GM12878 (cell line): ENCODE measurements at regions not wholly inside any gene's neighbourhood (a gene's known extent, or its start where the extent isn't known, plus 50 kb on each side); places are given as distances from the start of the nearest gene placed in this dataset.

Source experiments
- ATAC-seq: fragments of 200-7000 bp; cut with Tn5 transposase; 3 replicates; pipeline ENCODE4 v1.9.1; 2020; ENCODE audit warnings: mild to moderate bottlenecking, moderate library complexity
- BruUV-seq: library from RNA; stranded (reverse); fragments of 400-500 nt; replicated peaks from 2 replicates; lab custom pipeline; 2021; lab: Mats Ljungman, UMichigan
- CTCF ChIA-PET: fragments of 300-600 bp; sonication (Branson Sonifier 250); formaldehyde crosslinking; extraction: SDS; loops from one replicate; lab custom pipeline; 2021; ENCODE audit warnings: inconsistent platforms; lab: Yijun Ruan, JAX
- POLR2A ChIA-PET: fragments of 350-600 bp; formaldehyde crosslinking; extraction: SDS; loops from one replicate; lab custom pipeline; 2021; ENCODE audit warnings: inconsistent platforms; lab: Charles Lee
- RAD21 ChIA-PET: fragments of 300-600 bp; sonication (Branson Sonifier 250); formaldehyde crosslinking; loops from one replicate; lab custom pipeline; 2023; ENCODE audit warnings: antibody characterized with exemption; ENCODE audit not compliant: unreplicated experiment; lab: Charles Lee
- SMC1A ChIA-PET: fragments of 300-600 bp; sonication (Branson Sonifier 250); formaldehyde crosslinking; loops from one replicate; lab custom pipeline; 2023; ENCODE audit not compliant: unreplicated experiment, uncharacterized antibody; lab: Charles Lee
- DNase-seq: peaks from one replicate; pipeline ENCODE4 v3.0.0-alpha.2; 2011; ENCODE audit warnings: low read depth, low spot score
- FAIRE-seq: peaks from 3 replicates; lab custom pipeline; 2011; peaks lifted over from hg19 to GRCh38; lab: Jason Lieb, UNC
- H2AFZ ChIP-seq: 2 replicates; pipeline ENCODE4 v1.6.0; 2011; ENCODE audit warnings: low read depth, low read length, control low read depth; ENCODE audit not compliant: control insufficient read depth
- H3K27ac ChIP-seq: 2 replicates; pipeline ENCODE4 v1.5.1; 2011; ENCODE audit warnings: control low read depth; ENCODE audit not compliant: control insufficient read depth, insufficient read depth
- H3K27me3 ChIP-seq, 2 experiments: replicated peaks in 1 of 2; 2 replicates each; pipeline versions ENCODE4 v1.6.0 to v1.6.1; 2011; ENCODE audit warnings: low read length in 1 of 2; ENCODE audit not compliant: control insufficient read depth in 2 of 2, insufficient read depth in 2 of 2
- H3K36me3 ChIP-seq, 2 experiments: 2 replicates each; pipeline ENCODE4 v1.5.1; 2011; ENCODE audit warnings: low read length in 1 of 2; ENCODE audit not compliant: control insufficient read depth in 2 of 2, insufficient read depth in 2 of 2
- H3K4me1 ChIP-seq: 2 replicates; pipeline ENCODE4 v1.6.1; 2011; ENCODE audit warnings: mild to moderate bottlenecking, low read length, moderate library complexity, mixed read lengths; ENCODE audit not compliant: control insufficient read depth, insufficient read depth
- H3K4me2 ChIP-seq: 2 replicates; pipeline ENCODE4 v1.6.0; 2011; ENCODE audit warnings: control low read depth; ENCODE audit not compliant: control insufficient read depth, insufficient read depth
- H3K4me3 ChIP-seq: fragments of 200-600 bp; sonication (generic); 2 replicates; pipeline ENCODE4 v1.5.1; 2016
- H3K79me2 ChIP-seq: 2 replicates; pipeline ENCODE4 v1.6.0; 2011; ENCODE audit warnings: low read length; ENCODE audit not compliant: control insufficient read depth, insufficient read depth
- H3K9ac ChIP-seq: 2 replicates; pipeline ENCODE4 v1.8.0; 2011; ENCODE audit warnings: low read length, control low read depth, mixed read lengths; ENCODE audit not compliant: control insufficient read depth, insufficient read depth
- H3K9me3 ChIP-seq: replicated peaks from 3 replicates; pipeline ENCODE4 v1.5.1; 2011; ENCODE audit warnings: mild to moderate bottlenecking, low read length; ENCODE audit not compliant: control insufficient read depth, insufficient read depth
- H4K20me1 ChIP-seq: 2 replicates; pipeline ENCODE4 v1.6.0; 2011; ENCODE audit not compliant: control insufficient read depth, insufficient read depth
- ATF7 ChIP-seq: fragments of 450-650 bp; IDR thresholded peaks from 2 replicates; pipeline ENCODE4 v1.6.1; 2016; ENCODE audit warnings: low read depth, mild to moderate bottlenecking
- BMI1 ChIP-seq: fragments of 450-650 bp; IDR thresholded peaks from 2 replicates; pipeline ENCODE4 v1.6.1; 2016; ENCODE audit warnings: mild to moderate bottlenecking, moderate library complexity, borderline replicate concordance
- CBX3 ChIP-seq: fragments of 200-600 bp; sonication (generic); IDR thresholded peaks from 2 replicates; pipeline ENCODE4 v1.6.1; 2016; ENCODE audit warnings: low read depth, borderline replicate concordance
- CHD2 ChIP-seq: IDR thresholded peaks from 2 replicates; pipeline ENCODE4 v1.6.1; 2011; ENCODE audit warnings: low read depth, low read length, improper control_type of control experiment, borderline replicate concordance
- DPF2 ChIP-seq: fragments of 450-650 bp; IDR thresholded peaks from 2 replicates; pipeline ENCODE4 v1.6.1; 2017; ENCODE audit warnings: mild to moderate bottlenecking
- JUNB ChIP-seq: IDR thresholded peaks from 2 replicates; pipeline ENCODE4 v1.6.1; 2016; ENCODE audit warnings: antibody characterized with exemption, mild to moderate bottlenecking
- JUND ChIP-seq: IDR thresholded peaks from 2 replicates; pipeline ENCODE4 v1.6.1; 2012; ENCODE audit warnings: low read depth, mild to moderate bottlenecking, low read length, improper control_type of control experiment, moderate library complexity
- NR2F1 ChIP-seq: fragments of 450-650 bp; conservative IDR thresholded peaks from 2 replicates; pipeline ENCODE4 v1.6.1; 2017; ENCODE audit warnings: mild to moderate bottlenecking
- PAX5 ChIP-seq: IDR thresholded peaks from 2 replicates; pipeline ENCODE4 v1.6.1; 2011; ENCODE audit warnings: low read depth, low read length, borderline replicate concordance
- RBBP5 ChIP-seq: fragments of 200-600 bp; sonication (generic); conservative IDR thresholded peaks from 2 replicates; pipeline ENCODE4 v1.6.1; 2016
- SP1 ChIP-seq: IDR thresholded peaks from one replicate; pipeline ENCODE4 v1.6.1; 2011; ENCODE audit warnings: low read depth, low read length
- TARDBP ChIP-seq: IDR thresholded peaks from 2 replicates; pipeline ENCODE4 v1.6.1; 2016; ENCODE audit warnings: borderline replicate concordance
- ZZZ3 ChIP-seq: IDR thresholded peaks from 2 replicates; pipeline ENCODE4 v1.6.1; 2011; ENCODE audit warnings: low read depth; ENCODE audit not compliant: control insufficient read depth, insufficient read length
- WGBS: methylation state at CpG from one replicate; pipeline ENCODE4 v1.1.6; 2016; ENCODE audit warnings: low lambda C conversion rate; ENCODE audit not compliant: insufficient replicate concordance, insufficient coverage; ENCODE audit errors: missing lambda C conversion rate; 5-methylcytosine and 5-hydroxymethylcytosine counted together
- in situ Hi-C: fragments of 300-500 bp; cut with MboI; formaldehyde crosslinking; loops from 9 replicates; pipeline ENCODE4 v1.14.3; 2018; ENCODE audit warnings: mixed read lengths
- intact Hi-C: fragments of 100-400 bp; cut with micrococcal nuclease; formaldehyde crosslinking; loops from one replicate; pipeline ENCODE4 v1.14.2; 2022; ENCODE audit not compliant: unreplicated experiment
- TF ChIP-seq, protein P1 (sequence below): IDR thresholded peaks from 2 replicates; pipeline ENCODE4 v1.6.1; 2011; ENCODE audit warnings: borderline replicate concordance, low read depth, mild to moderate bottlenecking, moderate library complexity, low read length; ENCODE audit not compliant: insufficient read depth, poor library complexity, severe bottlenecking
- TF ChIP-seq, protein P2 (sequence below): fragments of 450-650 bp; IDR thresholded peaks from 2 replicates; pipeline ENCODE4 v1.6.1; 2017; ENCODE audit warnings: mild to moderate bottlenecking, moderate library complexity
- TF ChIP-seq, protein P3 (sequence below): fragments of 450-650 bp; IDR thresholded peaks from 2 replicates; pipeline ENCODE4 v1.6.1; 2018; ENCODE audit warnings: mild to moderate bottlenecking, low read depth, moderate library complexity; ENCODE audit not compliant: partially characterized antibody

DNA sequence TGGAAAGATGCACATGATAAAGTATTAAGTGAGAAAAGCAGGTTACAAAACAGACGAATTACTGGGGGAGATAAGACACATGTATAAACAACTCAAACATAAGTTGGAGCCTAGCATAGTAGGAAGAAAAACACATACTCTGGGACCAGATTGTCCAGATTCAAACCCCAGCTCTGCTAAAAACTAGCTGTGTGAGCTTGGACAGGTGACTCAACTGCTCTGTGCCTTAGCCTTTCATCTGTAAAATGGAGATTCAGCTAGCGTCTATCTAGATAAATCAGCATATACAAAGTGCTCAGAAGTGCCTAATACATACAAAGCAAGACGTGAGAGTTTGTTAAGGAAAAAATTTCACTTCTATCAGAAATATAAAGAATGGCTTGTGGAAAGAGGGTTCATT lies 254.0 kb upstream of the POU3F1 start:
- no peak overlapping the region for H3K27ac ChIP-seq
- H3K36me3 ChIP-seq: no peaks in the 10 kb centered on the region
- DNase-seq (no peak), FAIRE-seq (no peak), ATAC-seq (no peak)
- ChIA-PET CTCF (no interaction called here), RAD21 (no interaction called here), POLR2A (no interaction called here), SMC1A (no interaction called here)
- no peaks in the 10 kb centered on the region for H4K20me1 ChIP-seq
- in situ Hi-C loops (no loop called here), intact Hi-C loops (no loop called here)
- no peaks in the 10 kb centered on the region; the same call in 2 of the 3 replicates for H3K9me3 ChIP-seq
- H3K4me3 ChIP-seq: no peak overlapping the region
- no peak overlapping the region for H3K9ac ChIP-seq
- no peak for TF ChIP-seq JUNB
- no peak for TF ChIP-seq DPF2
- no peak for TF ChIP-seq TARDBP
- no peak for TF ChIP-seq NR2F1
- no peak for TF ChIP-seq CHD2
- no peak for TF ChIP-seq PAX5
- TF ChIP-seq RBBP5: no peak
- no peak for TF ChIP-seq SP1
- TF ChIP-seq ATF7: no peak
- TF ChIP-seq CBX3: no peak
- no peak for TF ChIP-seq JUND
- TF ChIP-seq BMI1: no peak
- TF ChIP-seq, protein P1, sequence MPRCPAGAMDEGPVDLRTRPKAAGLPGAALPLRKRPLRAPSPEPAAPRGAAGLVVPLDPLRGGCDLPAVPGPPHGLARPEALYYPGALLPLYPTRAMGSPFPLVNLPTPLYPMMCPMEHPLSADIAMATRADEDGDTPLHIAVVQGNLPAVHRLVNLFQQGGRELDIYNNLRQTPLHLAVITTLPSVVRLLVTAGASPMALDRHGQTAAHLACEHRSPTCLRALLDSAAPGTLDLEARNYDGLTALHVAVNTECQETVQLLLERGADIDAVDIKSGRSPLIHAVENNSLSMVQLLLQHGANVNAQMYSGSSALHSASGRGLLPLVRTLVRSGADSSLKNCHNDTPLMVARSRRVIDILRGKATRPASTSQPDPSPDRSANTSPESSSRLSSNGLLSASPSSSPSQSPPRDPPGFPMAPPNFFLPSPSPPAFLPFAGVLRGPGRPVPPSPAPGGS: no peak
- TF ChIP-seq, protein P2, sequence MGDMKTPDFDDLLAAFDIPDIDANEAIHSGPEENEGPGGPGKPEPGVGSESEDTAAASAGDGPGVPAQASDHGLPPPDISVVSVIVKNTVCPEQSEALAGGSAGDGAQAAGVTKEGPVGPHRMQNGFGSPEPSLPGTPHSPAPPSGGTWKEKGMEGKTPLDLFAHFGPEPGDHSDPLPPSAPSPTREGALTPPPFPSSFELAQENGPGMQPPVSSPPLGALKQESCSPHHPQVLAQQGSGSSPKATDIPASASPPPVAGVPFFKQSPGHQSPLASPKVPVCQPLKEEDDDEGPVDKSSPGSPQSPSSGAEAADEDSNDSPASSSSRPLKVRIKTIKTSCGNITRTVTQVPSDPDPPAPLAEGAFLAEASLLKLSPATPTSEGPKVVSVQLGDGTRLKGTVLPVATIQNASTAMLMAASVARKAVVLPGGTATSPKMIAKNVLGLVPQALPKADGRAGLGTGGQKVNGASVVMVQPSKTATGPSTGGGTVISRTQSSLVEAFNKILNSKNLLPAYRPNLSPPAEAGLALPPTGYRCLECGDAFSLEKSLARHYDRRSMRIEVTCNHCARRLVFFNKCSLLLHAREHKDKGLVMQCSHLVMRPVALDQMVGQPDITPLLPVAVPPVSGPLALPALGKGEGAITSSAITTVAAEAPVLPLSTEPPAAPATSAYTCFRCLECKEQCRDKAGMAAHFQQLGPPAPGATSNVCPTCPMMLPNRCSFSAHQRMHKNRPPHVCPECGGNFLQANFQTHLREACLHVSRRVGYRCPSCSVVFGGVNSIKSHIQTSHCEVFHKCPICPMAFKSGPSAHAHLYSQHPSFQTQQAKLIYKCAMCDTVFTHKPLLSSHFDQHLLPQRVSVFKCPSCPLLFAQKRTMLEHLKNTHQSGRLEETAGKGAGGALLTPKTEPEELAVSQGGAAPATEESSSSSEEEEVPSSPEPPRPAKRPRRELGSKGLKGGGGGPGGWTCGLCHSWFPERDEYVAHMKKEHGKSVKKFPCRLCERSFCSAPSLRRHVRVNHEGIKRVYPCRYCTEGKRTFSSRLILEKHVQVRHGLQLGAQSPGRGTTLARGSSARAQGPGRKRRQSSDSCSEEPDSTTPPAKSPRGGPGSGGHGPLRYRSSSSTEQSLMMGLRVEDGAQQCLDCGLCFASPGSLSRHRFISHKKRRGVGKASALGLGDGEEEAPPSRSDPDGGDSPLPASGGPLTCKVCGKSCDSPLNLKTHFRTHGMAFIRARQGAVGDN: no peak
- TF ChIP-seq ZZZ3: no peak
- TF ChIP-seq, protein P3, sequence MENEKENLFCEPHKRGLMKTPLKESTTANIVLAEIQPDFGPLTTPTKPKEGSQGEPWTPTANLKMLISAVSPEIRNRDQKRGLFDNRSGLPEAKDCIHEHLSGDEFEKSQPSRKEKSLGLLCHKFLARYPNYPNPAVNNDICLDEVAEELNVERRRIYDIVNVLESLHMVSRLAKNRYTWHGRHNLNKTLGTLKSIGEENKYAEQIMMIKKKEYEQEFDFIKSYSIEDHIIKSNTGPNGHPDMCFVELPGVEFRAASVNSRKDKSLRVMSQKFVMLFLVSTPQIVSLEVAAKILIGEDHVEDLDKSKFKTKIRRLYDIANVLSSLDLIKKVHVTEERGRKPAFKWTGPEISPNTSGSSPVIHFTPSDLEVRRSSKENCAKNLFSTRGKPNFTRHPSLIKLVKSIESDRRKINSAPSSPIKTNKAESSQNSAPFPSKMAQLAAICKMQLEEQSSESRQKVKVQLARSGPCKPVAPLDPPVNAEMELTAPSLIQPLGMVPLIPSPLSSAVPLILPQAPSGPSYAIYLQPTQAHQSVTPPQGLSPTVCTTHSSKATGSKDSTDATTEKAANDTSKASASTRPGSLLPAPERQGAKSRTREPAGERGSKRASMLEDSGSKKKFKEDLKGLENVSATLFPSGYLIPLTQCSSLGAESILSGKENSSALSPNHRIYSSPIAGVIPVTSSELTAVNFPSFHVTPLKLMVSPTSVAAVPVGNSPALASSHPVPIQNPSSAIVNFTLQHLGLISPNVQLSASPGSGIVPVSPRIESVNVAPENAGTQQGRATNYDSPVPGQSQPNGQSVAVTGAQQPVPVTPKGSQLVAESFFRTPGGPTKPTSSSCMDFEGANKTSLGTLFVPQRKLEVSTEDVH: no peak
- H3K4me1 ChIP-seq: peaks cover 4% of the 10 kb centered on the region; the same call in 1 of the 2 replicates
- 2% methylated on average over 3 of the region's 3 CpGs for WGBS
- no TSS peak for BruUV-seq
- H3K4me2 ChIP-seq: no peak overlapping the region
- H3K79me2 ChIP-seq: no peaks in the 10 kb centered on the region
- no peak overlapping the region for H2AFZ ChIP-seq
- peaks cover 0 to 3% of the 10 kb centered on the region in 2 experiments; a peak in 1 of 4 replicates for H3K27me3 ChIP-seq
